ENCODE measurements at regions not wholly inside any gene's neighbourhood (a gene's known extent, or its start where the extent isn't known, plus 50 kb on each side); places are given as distances from the start of the nearest gene placed in this dataset.

GRCh38 chr12:28891126-28891525 lies 258.0 kb upstream of the FAR2 start:
- TF ChIP-seq CTCF (IDR thresholded peaks at IDR 0.05; ENCODE audit: low read length) (no peak), EZH2 (IDR thresholded peaks at IDR 0.05; ENCODE audit: borderline replicate concordance, low read length) (no peak)
